Epithelial cell of proximal tubule (primary cell): ENCODE measurements at regions not wholly inside any gene's neighbourhood (a gene's known extent, or its start where the extent isn't known, plus 50 kb on each side); places are given as distances from the start of the nearest gene placed in this dataset.

Experiments used
- DNase-seq: peaks from one replicate; pipeline ENCODE4 v3.0.0-alpha.2; 2011; ENCODE audit warnings: low read depth
- H3K4me3 ChIP-seq: 2 replicates; pipeline ENCODE4 v1.5.1; 2011; ENCODE audit warnings: low read depth, mild to moderate bottlenecking, low read length
- CTCF ChIP-seq: conservative IDR thresholded peaks from 2 replicates; pipeline ENCODE4 v1.5.1; 2012; ENCODE audit warnings: low read depth, mild to moderate bottlenecking, low read length

- H3K4me3 ChIP-seq: no peak overlapping the region
- peak; percentile 7 for DNase-seq
- TF ChIP-seq CTCF: no peak
These were observed 110.4 kb downstream of the ADCYAP1 start for GRCh38 chr18:1014951-1015624.

GRCh38 chr18:1015777-1016176 lies 111.1 kb downstream of the ADCYAP1 start:
- no peak overlapping the region for H3K4me3 ChIP-seq
- no peak for TF ChIP-seq CTCF
- no peak for DNase-seq

GRCh38 chr18:1017227-1018058 lies 112.8 kb downstream of the ADCYAP1 start:
- TF ChIP-seq CTCF: no peak
- DNase-seq: no peak
- no peak overlapping the region for H3K4me3 ChIP-seq

GRCh38 chr18:1018181-1018681 lies 113.6 kb downstream of the ADCYAP1 start:
- TF ChIP-seq CTCF: no peak
- no peak overlapping the region for H3K4me3 ChIP-seq
- no peak for DNase-seq

GRCh38 chr18:1019191-1019590 lies 114.5 kb downstream of the ADCYAP1 start:
- no peak for DNase-seq
- TF ChIP-seq CTCF: no peak
- no peak overlapping the region for H3K4me3 ChIP-seq

GRCh38 chr18:1020731-1021344 lies 116.2 kb downstream of the ADCYAP1 start:
- DNase-seq: no peak
- H3K4me3 ChIP-seq: no peak overlapping the region
- no peak for TF ChIP-seq CTCF
